ENCODE measurements at regions not wholly inside any gene's neighbourhood (a gene's known extent, or its start where the extent isn't known, plus 50 kb on each side); places are given as distances from the start of the nearest gene placed in this dataset.

DNA sequence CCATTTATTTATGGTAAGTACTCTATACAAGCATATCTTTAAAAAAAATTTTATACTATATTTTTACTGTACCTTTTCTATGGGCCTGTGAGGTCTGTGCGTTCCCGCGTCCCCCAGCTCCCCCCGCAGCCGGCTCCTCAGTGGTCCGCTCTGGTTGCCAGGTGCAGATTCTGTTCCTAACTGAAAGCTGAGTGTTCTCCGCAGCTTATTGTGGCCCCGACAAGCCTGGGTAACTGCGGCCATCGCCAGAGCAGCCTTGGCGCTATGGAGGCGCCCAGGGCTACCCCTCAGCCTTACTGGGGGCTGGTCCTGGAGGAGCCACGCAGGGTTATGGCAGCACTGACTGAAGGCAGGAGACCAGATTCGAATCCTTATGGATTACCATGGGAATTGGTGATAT, 896.8 kb downstream of the PCDH17 start:
- TF ChIP-seq, protein P1, sequence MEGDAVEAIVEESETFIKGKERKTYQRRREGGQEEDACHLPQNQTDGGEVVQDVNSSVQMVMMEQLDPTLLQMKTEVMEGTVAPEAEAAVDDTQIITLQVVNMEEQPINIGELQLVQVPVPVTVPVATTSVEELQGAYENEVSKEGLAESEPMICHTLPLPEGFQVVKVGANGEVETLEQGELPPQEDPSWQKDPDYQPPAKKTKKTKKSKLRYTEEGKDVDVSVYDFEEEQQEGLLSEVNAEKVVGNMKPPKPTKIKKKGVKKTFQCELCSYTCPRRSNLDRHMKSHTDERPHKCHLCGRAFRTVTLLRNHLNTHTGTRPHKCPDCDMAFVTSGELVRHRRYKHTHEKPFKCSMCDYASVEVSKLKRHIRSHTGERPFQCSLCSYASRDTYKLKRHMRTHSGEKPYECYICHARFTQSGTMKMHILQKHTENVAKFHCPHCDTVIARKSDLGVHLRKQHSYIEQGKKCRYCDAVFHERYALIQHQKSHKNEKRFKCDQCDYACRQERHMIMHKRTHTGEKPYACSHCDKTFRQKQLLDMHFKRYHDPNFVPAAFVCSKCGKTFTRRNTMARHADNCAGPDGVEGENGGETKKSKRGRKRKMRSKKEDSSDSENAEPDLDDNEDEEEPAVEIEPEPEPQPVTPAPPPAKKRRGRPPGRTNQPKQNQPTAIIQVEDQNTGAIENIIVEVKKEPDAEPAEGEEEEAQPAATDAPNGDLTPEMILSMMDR (IDR thresholded peaks at IDR 0.05; ENCODE audit: insufficient read depth, low read depth, low read length), result no peak
- TF ChIP-seq EZH2 (IDR thresholded peaks at IDR 0.05; ENCODE audit: insufficient read depth, low read length), result no peak
